Ishikawa (cell line): ENCODE measurements at regions not wholly inside any gene's neighbourhood (a gene's known extent, or its start where the extent isn't known, plus 50 kb on each side); places are given as distances from the start of the nearest gene placed in this dataset.

ENCODE experiments used
- CEBPB ChIP-seq: IDR thresholded peaks from 2 replicates; pipeline ENCODE4 v1.6.1; 2012
- CREB1 ChIP-seq: IDR thresholded peaks from 2 replicates; pipeline ENCODE4 v1.6.1; 2012; ENCODE audit warnings: low read depth
- EGR1 ChIP-seq: IDR thresholded peaks from 2 replicates; pipeline ENCODE4 v1.6.1; 2012
- EP300 ChIP-seq: IDR thresholded peaks from 2 replicates; pipeline ENCODE4 v1.6.1; 2012; ENCODE audit warnings: borderline replicate concordance
- MAX ChIP-seq: IDR thresholded peaks from 2 replicates; pipeline ENCODE4 v1.6.1; 2012
- RAD21 ChIP-seq: IDR thresholded peaks from 2 replicates; pipeline ENCODE4 v1.6.1; 2012; ENCODE audit warnings: low read depth
- REST ChIP-seq: IDR thresholded peaks from 2 replicates; pipeline ENCODE4 v1.6.1; 2012; ENCODE audit warnings: low read depth, mild to moderate bottlenecking
- TAF1 ChIP-seq: IDR thresholded peaks from 2 replicates; pipeline ENCODE4 v1.6.1; 2012; ENCODE audit warnings: low read depth, mild to moderate bottlenecking
- TCF12 ChIP-seq: IDR thresholded peaks from 2 replicates; pipeline ENCODE4 v1.6.1; 2012; ENCODE audit warnings: low read depth
- TEAD4 ChIP-seq: IDR thresholded peaks from 2 replicates; pipeline ENCODE4 v1.6.1; 2012
- YY1 ChIP-seq: IDR thresholded peaks from 2 replicates; pipeline ENCODE4 v1.6.1; 2012; ENCODE audit warnings: low read depth

DNA sequence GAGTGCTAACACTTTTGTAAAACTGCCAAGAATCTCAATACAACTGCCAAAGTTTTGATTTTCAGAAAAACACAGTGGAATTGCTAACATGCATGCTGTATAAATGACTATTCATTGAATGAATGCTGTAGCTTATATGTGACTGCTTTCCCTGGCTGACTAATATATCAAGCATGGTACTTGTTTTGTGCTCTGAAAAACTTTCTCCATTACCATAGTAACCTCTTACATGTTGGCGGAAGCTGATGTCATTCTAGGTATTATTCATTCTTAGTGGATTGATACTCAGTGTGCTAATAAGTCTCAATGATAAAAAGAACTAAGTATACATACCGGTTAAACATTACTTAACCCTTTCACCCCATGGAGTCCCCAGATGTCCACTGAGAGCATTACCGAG lies 166.1 kb upstream of the MYO16 start:
- TF ChIP-seq REST: no peak
- TF ChIP-seq EP300: no peak
- no peak for TF ChIP-seq MAX
- no peak for TF ChIP-seq CREB1
- TF ChIP-seq CEBPB: no peak
- TF ChIP-seq TCF12: no peak
- TF ChIP-seq RAD21: no peak
- no peak for TF ChIP-seq YY1
- no peak for TF ChIP-seq TEAD4
- no peak for TF ChIP-seq TAF1
- TF ChIP-seq EGR1: no peak
